WERI-Rb-1 (cell line): ENCODE measurements at regions not wholly inside any gene's neighbourhood (a gene's known extent, or its start where the extent isn't known, plus 50 kb on each side); places are given as distances from the start of the nearest gene placed in this dataset.

Source experiments
- DNase-seq: peaks from one replicate; pipeline ENCODE4 v3.0.0-alpha.2; 2020
- H3K27ac ChIP-seq: fragments of 250-450 bp; sonication (Bioruptor Pico); 2 replicates; pipeline ENCODE4 v1.5.1; 2020; ENCODE audit warnings: mild to moderate bottlenecking, moderate library complexity
- H3K27me3 ChIP-seq: fragments of 250-450 bp; sonication (Bioruptor Pico); 2 replicates; pipeline ENCODE4 v1.5.1; 2021; ENCODE audit warnings: mild to moderate bottlenecking, low read depth, moderate library complexity; ENCODE audit not compliant: insufficient read depth, severe bottlenecking
- H3K36me3 ChIP-seq: fragments of 250-450 bp; sonication (Bioruptor Pico); 2 replicates; pipeline ENCODE4 v1.5.1; 2020; ENCODE audit warnings: mild to moderate bottlenecking, moderate library complexity
- H3K4me3 ChIP-seq: 2 replicates; pipeline ENCODE4 v1.5.1; 2011; ENCODE audit warnings: low read depth, mild to moderate bottlenecking, control low read depth, low read length
- H3K9me3 ChIP-seq: fragments of 250-450 bp; sonication (Bioruptor Pico); 2 replicates; pipeline ENCODE4 v1.5.1; 2021; ENCODE audit warnings: mild to moderate bottlenecking, moderate library complexity; ENCODE audit not compliant: severe bottlenecking
- CTCF ChIP-seq: IDR thresholded peaks from 2 replicates; pipeline ENCODE4 v1.5.1; 2011; ENCODE audit warnings: low read depth, mild to moderate bottlenecking, control low read depth, inconsistent platforms, low read length

DNA sequence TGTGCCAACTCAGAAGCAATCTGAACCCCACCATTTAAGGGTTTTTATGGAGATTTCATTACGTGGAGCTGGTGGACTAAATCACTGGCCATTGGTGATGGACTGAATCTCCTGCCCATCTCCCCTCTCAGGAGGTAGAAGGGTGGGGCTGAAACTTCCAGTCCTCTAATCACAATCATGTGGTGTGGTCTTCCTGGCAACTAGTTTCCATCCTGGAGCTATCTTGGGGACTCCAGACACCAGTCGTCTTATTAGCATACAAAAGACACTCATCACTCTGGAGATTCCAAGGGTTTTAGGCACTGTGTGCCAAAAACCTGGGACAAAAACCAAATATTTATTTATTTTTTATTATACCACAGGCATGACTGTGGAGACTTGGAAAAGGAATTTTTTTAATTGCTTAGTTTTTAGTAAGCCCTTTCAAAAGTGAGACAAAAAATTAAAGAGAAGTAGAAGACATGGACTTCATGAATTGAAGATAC is 203.6 kb downstream of the WNT5A start:
- no peak for TF ChIP-seq CTCF
- H3K4me3 ChIP-seq, result no peak overlapping the region
- no peak for DNase-seq
- H3K27me3 ChIP-seq, result no peaks in the 10 kb centered on the region
- H3K27ac ChIP-seq, result no peak overlapping the region
- H3K9me3 ChIP-seq, result no peaks in the 10 kb centered on the region
- H3K36me3 ChIP-seq, result no peaks in the 10 kb centered on the region

GRCh38 chr3:55282994-55283393 is 204.1 kb downstream of the WNT5A start:
- H3K9me3 ChIP-seq, result no peaks in the 10 kb centered on the region
- H3K27me3 ChIP-seq, result no peaks in the 10 kb centered on the region
- DNase-seq, result no peak
- no peaks in the 10 kb centered on the region for H3K36me3 ChIP-seq
- H3K4me3 ChIP-seq, result no peak overlapping the region
- no peak overlapping the region for H3K27ac ChIP-seq
- no peak for TF ChIP-seq CTCF

GRCh38 chr3:55272031-55272645 is 215.0 kb downstream of the WNT5A start:
- no peak overlapping the region for H3K4me3 ChIP-seq
- no peaks in the 10 kb centered on the region for H3K36me3 ChIP-seq
- no peaks in the 10 kb centered on the region for H3K27me3 ChIP-seq
- DNase-seq, result no peak
- H3K27ac ChIP-seq, result no peak overlapping the region
- no peak for TF ChIP-seq CTCF
- H3K9me3 ChIP-seq, result no peaks in the 10 kb centered on the region

DNA sequence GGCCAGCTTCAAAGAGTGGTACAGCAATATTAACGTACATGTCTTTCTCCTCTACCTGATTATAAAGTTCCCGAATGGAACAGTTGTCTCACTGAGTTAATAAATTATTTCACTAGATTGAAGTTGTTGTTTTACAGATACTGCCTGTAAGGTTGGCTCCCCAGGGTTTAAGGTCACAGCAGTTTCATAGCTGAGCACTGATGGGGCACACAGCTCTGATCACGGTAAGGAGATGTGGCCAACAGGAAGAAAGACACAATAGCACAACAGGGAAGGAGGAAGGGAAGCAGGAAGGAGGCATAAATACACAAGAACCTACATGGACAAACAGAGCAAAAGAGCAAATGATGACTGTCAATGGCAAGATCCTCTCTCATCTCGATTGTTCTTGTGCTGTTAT is 215.6 kb downstream of the WNT5A start:
- H3K4me3 ChIP-seq, result no peak overlapping the region
- TF ChIP-seq CTCF, result no peak
- H3K27me3 ChIP-seq, result no peaks in the 10 kb centered on the region
- no peak for DNase-seq
- H3K27ac ChIP-seq, result no peak overlapping the region
- no peaks in the 10 kb centered on the region for H3K36me3 ChIP-seq
- no peaks in the 10 kb centered on the region for H3K9me3 ChIP-seq

DNA sequence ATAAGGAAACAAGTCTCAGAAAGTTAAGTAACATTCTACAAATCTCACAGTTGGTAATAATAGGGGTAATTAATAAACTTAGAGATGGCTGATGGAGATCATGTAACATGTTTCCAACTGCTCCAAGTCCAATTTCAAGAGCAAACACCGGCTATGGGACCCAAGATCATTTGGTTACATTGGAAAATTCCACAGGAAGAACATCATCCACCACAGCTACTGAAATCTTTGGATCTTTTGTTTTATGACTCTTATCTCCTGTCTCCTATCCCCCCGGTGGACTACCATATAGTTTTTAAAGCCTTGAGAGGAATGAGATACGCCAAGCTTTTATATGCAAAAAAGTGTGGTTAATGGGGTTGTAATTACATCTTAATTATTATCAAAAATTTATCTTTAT is 216.1 kb downstream of the WNT5A start:
- Histone ChIP-seq H3K27ac (no peak overlapping the region), H3K36me3 (no peaks in the 10 kb centered on the region), H3K9me3 (no peaks in the 10 kb centered on the region), H3K27me3 (no peaks in the 10 kb centered on the region), H3K4me3 (no peak overlapping the region)
- TF ChIP-seq CTCF, result no peak
- DNase-seq, result no peak

DNA sequence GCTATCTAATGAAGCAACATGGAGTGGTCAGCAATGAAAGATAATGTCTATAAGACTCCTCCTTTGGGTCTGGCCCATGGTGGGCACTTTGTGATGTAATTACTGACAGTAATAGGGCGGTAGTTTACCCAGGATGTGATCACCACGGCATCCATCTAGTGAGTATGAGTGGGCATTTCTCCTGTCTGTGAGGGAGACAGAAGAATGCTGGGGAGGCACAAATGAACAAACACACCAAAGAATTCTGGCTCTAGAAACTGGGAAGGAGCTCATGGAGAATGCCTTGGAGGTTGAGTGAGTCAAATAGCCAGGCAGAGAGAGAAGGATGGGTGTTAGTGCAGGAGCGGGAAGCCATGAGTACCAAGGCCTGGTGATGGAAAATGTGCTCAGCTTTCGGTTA is 217.5 kb downstream of the WNT5A start:
- Histone ChIP-seq H3K36me3 (no peaks in the 10 kb centered on the region), H3K27ac (no peak overlapping the region), H3K9me3 (no peaks in the 10 kb centered on the region), H3K4me3 (no peak overlapping the region), H3K27me3 (no peaks in the 10 kb centered on the region)
- TF ChIP-seq CTCF, result no peak
- no peak for DNase-seq
